ENCODE measurements at regions not wholly inside any gene's neighbourhood (a gene's known extent, or its start where the extent isn't known, plus 50 kb on each side); places are given as distances from the start of the nearest gene placed in this dataset.

DNA sequence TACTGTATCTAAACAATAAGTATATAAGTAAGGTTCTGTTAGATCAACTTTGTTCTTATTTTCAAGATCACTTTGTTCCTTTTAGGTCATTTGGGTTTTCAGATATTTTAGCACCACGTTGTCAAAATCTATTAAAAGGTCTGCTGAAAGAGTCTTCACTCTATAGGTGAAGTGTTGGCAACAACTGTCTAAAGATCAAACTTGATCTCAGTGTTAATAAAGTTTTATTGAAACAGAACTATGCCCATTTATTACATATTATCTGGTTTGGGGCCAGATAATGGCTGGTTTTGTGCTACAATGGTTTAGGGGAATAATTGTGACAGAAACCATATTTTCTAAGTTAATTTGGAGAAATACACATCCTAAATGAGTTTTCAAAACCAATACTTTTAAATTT is 478.9 kb upstream of the GRM3 start:
- no peaks in the 10 kb centered on the region for H3K27me3 ChIP-seq
- H3K4me1 ChIP-seq = no peaks in the 10 kb centered on the region
- H3K36me3 ChIP-seq = peaks cover 3% of the 10 kb centered on the region
- intact Hi-C loops (cut with DNase I; ENCODE audit: low total_unique reads) = no loop called here
- no peak for DNase-seq (ENCODE audit: low spot score in 2 of 2)
- H3K4me3 ChIP-seq = no peak overlapping the region
- H3K9me3 ChIP-seq = no peaks in the 10 kb centered on the region
- TF ChIP-seq, protein P1, sequence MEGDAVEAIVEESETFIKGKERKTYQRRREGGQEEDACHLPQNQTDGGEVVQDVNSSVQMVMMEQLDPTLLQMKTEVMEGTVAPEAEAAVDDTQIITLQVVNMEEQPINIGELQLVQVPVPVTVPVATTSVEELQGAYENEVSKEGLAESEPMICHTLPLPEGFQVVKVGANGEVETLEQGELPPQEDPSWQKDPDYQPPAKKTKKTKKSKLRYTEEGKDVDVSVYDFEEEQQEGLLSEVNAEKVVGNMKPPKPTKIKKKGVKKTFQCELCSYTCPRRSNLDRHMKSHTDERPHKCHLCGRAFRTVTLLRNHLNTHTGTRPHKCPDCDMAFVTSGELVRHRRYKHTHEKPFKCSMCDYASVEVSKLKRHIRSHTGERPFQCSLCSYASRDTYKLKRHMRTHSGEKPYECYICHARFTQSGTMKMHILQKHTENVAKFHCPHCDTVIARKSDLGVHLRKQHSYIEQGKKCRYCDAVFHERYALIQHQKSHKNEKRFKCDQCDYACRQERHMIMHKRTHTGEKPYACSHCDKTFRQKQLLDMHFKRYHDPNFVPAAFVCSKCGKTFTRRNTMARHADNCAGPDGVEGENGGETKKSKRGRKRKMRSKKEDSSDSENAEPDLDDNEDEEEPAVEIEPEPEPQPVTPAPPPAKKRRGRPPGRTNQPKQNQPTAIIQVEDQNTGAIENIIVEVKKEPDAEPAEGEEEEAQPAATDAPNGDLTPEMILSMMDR (IDR thresholded peaks at IDR 0.05) = no peak
- TF ChIP-seq POLR2AphosphoS5 (IDR thresholded peaks at IDR 0.05) = no peak
- TF ChIP-seq POLR2A (IDR thresholded peaks at IDR 0.05) = no peak
- H3K27ac ChIP-seq = no peak overlapping the region

DNA sequence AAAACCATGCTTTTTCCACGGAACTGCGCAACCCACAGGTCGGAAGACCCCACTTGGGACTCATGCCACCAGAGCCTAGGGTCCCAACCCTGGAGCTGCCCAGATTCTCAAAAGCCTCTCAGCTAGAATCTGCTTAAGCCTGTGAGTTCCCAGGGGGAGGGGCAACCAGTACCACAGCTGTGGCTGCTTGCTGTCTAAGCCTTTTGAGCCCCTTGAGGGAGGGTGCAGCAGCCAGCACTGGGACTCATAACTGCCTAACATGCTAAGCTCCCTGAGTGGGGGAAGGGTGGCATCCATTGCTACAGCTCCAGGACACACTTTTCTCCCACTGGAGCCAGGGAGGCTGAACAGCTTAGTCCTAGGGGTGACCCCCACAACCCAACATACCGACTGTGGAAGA is 485.6 kb upstream of the GRM3 start:
- intact Hi-C loops (cut with DNase I; ENCODE audit: low total_unique reads) = no loop called here
- Histone ChIP-seq H3K27me3 (no peaks in the 10 kb centered on the region), H3K9me3 (no peaks in the 10 kb centered on the region), H3K4me3 (no peak overlapping the region), H3K27ac (no peak overlapping the region), H3K4me1 (no peaks in the 10 kb centered on the region), H3K36me3 (no peaks in the 10 kb centered on the region)
- DNase-seq (ENCODE audit: low spot score in 2 of 2) = no peak
- TF ChIP-seq POLR2A (IDR thresholded peaks at IDR 0.05) = no peak
- TF ChIP-seq, protein P1 (IDR thresholded peaks at IDR 0.05) = no peak
- no peak for TF ChIP-seq POLR2AphosphoS5 (IDR thresholded peaks at IDR 0.05)

DNA sequence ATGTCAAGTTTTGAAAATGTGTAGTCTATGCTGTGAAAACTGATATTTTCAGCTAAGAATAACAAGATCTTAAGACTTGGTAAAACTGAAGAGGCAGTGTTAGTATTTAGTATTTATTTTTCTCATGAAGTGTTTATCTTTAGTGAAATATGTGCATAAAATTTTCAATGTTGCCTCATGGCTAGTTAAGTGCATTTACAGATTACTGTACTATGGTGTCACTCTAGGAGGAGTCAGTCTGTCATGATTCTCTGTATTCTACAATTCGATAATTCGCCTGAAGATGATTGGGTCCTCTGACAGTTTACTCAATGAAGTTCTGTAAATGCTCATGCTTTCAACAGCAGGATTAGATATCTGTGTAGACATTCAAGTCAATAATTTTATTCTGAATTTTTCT is 488.1 kb upstream of the GRM3 start:
- TF ChIP-seq POLR2AphosphoS5 (IDR thresholded peaks at IDR 0.05) = no peak
- TF ChIP-seq POLR2A (IDR thresholded peaks at IDR 0.05) = no peak
- TF ChIP-seq, protein P1 (IDR thresholded peaks at IDR 0.05) = no peak
- H3K36me3 ChIP-seq = no peaks in the 10 kb centered on the region
- no peak for DNase-seq (ENCODE audit: low spot score in 2 of 2)
- H3K9me3 ChIP-seq = no peaks in the 10 kb centered on the region
- intact Hi-C loops (cut with DNase I; ENCODE audit: low total_unique reads) = no loop called here
- H3K4me3 ChIP-seq = no peak overlapping the region
- no peak overlapping the region for H3K27ac ChIP-seq
- no peaks in the 10 kb centered on the region for H3K4me1 ChIP-seq
- no peaks in the 10 kb centered on the region for H3K27me3 ChIP-seq

DNA sequence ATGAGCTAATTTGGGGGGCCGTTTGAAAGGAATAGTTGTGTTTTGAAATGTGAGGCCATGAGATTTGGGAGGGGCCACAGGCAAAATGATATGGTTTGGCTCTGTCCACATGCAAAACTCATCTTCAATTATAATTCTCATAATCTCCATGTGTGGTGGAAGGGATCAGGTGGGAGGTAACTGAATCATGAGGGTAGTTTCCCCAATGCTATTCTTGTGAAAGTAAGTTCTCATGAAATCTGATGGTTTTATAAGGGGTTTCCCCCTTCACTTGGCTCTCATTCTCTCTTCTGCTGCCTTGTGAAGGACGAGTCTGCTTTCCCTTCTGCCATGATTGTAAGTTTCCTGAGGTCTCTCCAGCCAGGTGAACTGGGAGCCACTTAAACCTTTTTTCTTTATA is 490.8 kb upstream of the GRM3 start:
- intact Hi-C loops (cut with DNase I; ENCODE audit: low total_unique reads) = no loop called here
- H3K9me3 ChIP-seq = no peaks in the 10 kb centered on the region
- DNase-seq (ENCODE audit: low spot score in 2 of 2) = no peak

DNA sequence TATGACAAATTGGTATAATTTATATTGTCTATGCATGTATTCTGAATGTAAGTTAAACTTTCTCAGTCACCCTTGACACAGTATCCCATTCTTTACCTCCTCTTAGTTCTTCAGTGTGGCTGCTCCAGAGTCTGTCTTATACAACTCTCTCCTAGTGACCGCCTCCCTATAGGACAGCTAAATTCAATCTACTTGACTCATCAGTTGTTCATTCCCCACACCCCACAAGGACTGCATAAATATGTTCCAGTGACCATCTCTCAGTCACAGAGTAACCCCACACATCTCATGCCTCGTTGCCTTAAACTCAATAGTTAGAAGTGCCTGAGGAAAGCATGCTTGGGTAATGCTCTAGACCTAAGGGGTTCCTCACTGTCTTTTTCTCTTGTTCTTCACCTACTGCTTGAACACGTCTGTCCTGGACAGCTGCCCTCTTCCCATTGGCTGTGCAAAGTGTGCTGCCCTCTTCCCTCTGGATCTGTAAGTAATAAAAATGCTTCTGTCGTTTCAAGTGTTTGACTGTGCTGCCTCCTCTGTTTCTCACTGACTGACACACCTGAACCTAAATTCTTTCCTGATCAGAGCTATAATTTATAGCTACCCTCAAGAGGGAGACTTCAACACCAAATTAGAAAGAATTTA is 494.6 kb upstream of the GRM3 start:
- TF ChIP-seq POLR2A (IDR thresholded peaks at IDR 0.05) (no peak), POLR2AphosphoS5 (IDR thresholded peaks at IDR 0.05) (no peak)
- TF ChIP-seq, protein P1 (IDR thresholded peaks at IDR 0.05) = no peak
- Histone ChIP-seq H3K4me3 (no peak overlapping the region), H3K27me3 (no peaks in the 10 kb centered on the region), H3K4me1 (no peaks in the 10 kb centered on the region), H3K36me3 (no peaks in the 10 kb centered on the region), H3K9me3 (no peaks in the 10 kb centered on the region), H3K27ac (no peak overlapping the region)
- DNase-seq (ENCODE audit: low spot score in 2 of 2) = no peak
- intact Hi-C loops (cut with DNase I; ENCODE audit: low total_unique reads) = no loop called here

More for the DNA sequence above, 490.8 kb upstream of the GRM3 start:
- Histone ChIP-seq H3K27ac (no peak overlapping the region), H3K36me3 (no peaks in the 10 kb centered on the region), H3K4me3 (no peak overlapping the region), H3K27me3 (no peaks in the 10 kb centered on the region), H3K4me1 (no peaks in the 10 kb centered on the region)
- TF ChIP-seq POLR2AphosphoS5 (IDR thresholded peaks at IDR 0.05) = no peak
- no peak for TF ChIP-seq POLR2A (IDR thresholded peaks at IDR 0.05)
- TF ChIP-seq, protein P1 (IDR thresholded peaks at IDR 0.05) = no peak

All from breast epithelium (tissue), 4 donors.